ENCODE measurements at regions not wholly inside any gene's neighbourhood (a gene's known extent, or its start where the extent isn't known, plus 50 kb on each side); places are given as distances from the start of the nearest gene placed in this dataset.

DNA sequence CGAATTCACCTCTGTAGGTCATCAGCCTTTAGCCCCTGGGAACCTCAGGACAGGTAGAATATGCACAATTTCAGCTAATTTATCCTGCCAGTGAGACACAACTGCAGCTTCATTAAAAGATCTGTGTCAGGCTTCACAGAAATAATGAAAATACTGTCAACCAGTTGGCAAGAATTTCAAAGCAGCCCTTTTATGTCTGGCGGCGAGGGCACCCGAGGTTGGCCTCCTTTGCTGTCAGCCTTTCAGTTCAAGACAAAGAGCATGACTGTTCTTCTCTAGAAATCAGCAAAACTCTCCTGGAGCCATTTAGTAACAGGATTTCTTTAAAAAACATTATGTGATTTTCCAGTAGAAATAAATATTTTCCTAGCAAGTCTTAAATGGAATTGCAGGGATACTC lies 75.9 kb downstream of the BBS10 start:
- CTCF ChIA-PET: no interaction called here
- Histone ChIP-seq H3K27ac (ENCODE audit: low read length) (no peak overlapping the region), H3K36me3 (ENCODE audit: control insufficient read depth, insufficient read depth, low read length) (no peaks in the 10 kb centered on the region), H3K4me3 (ENCODE audit: low read depth in 2 of 2, low read length in 2 of 2) (no peak overlapping the region), H3K4me1 (ENCODE audit: control insufficient read depth, insufficient read depth, low read length) (no peaks in the 10 kb centered on the region), H3K27me3 (ENCODE audit: control insufficient read depth, insufficient read depth, low read length) (no peaks in the 10 kb centered on the region), H3K9me3 (ENCODE audit: control insufficient read depth, insufficient read depth, low read depth, low read length) (no peaks in the 10 kb centered on the region)
- intact Hi-C loops (cut with micrococcal nuclease; ENCODE audit: unreplicated experiment) (no loop called here), in situ Hi-C loops (cut with HindIII; ENCODE audit: low pct_unique_long_range_greater_than_20kb, low sequenced_read_pairs) (no loop called here)
- POLR2A ChIA-PET: no interaction called here
- no TSS peak for BruUV-seq (replicated peaks)
- no peak for DNase-seq (ENCODE audit: low read depth, low spot score)
- ATAC-seq: no peak
- TF ChIP-seq POLR2AphosphoS5 (IDR thresholded peaks at IDR 0.05; ENCODE audit: low read depth, low read length) (no peak), CTCF (IDR thresholded peaks at IDR 0.05) (no peak), TCF7L2 (IDR thresholded peaks at IDR 0.05; ENCODE audit: low read depth, low read length) (no peak), SIN3A (IDR thresholded peaks at IDR 0.05; ENCODE audit: borderline replicate concordance, insufficient read depth, low read depth, low read length) (no peak)
- TF ChIP-seq, protein P1, sequence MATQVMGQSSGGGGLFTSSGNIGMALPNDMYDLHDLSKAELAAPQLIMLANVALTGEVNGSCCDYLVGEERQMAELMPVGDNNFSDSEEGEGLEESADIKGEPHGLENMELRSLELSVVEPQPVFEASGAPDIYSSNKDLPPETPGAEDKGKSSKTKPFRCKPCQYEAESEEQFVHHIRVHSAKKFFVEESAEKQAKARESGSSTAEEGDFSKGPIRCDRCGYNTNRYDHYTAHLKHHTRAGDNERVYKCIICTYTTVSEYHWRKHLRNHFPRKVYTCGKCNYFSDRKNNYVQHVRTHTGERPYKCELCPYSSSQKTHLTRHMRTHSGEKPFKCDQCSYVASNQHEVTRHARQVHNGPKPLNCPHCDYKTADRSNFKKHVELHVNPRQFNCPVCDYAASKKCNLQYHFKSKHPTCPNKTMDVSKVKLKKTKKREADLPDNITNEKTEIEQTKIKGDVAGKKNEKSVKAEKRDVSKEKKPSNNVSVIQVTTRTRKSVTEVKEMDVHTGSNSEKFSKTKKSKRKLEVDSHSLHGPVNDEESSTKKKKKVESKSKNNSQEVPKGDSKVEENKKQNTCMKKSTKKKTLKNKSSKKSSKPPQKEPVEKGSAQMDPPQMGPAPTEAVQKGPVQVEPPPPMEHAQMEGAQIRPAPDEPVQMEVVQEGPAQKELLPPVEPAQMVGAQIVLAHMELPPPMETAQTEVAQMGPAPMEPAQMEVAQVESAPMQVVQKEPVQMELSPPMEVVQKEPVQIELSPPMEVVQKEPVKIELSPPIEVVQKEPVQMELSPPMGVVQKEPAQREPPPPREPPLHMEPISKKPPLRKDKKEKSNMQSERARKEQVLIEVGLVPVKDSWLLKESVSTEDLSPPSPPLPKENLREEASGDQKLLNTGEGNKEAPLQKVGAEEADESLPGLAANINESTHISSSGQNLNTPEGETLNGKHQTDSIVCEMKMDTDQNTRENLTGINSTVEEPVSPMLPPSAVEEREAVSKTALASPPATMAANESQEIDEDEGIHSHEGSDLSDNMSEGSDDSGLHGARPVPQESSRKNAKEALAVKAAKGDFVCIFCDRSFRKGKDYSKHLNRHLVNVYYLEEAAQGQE (IDR thresholded peaks at IDR 0.05; ENCODE audit: insufficient read depth in 1 of 2, low read depth in 2 of 2, low read length in 1 of 2): no peak

- Histone ChIP-seq H3K27ac (ENCODE audit: low read length) (no peak overlapping the region), H3K36me3 (ENCODE audit: control insufficient read depth, insufficient read depth, low read length) (no peaks in the 10 kb centered on the region), H3K4me3 (ENCODE audit: low read depth in 2 of 2, low read length in 2 of 2) (no peak overlapping the region), H3K9me3 (ENCODE audit: control insufficient read depth, insufficient read depth, low read depth, low read length) (no peaks in the 10 kb centered on the region), H3K27me3 (ENCODE audit: control insufficient read depth, insufficient read depth, low read length) (no peaks in the 10 kb centered on the region), H3K4me1 (ENCODE audit: control insufficient read depth, insufficient read depth, low read length) (no peaks in the 10 kb centered on the region)
- ChIA-PET POLR2A (no interaction called here), CTCF (no interaction called here)
- no TSS peak for BruUV-seq (replicated peaks)
- DNase-seq (ENCODE audit: low read depth, low spot score) (no peak), ATAC-seq (no peak)
- in situ Hi-C loops (cut with HindIII; ENCODE audit: low pct_unique_long_range_greater_than_20kb, low sequenced_read_pairs) (no loop called here), intact Hi-C loops (cut with micrococcal nuclease; ENCODE audit: unreplicated experiment) (no loop called here)
- TF ChIP-seq POLR2AphosphoS5 (IDR thresholded peaks at IDR 0.05; ENCODE audit: low read depth, low read length): no peak
- TF ChIP-seq, protein P1 (IDR thresholded peaks at IDR 0.05; ENCODE audit: insufficient read depth in 1 of 2, low read depth in 2 of 2, low read length in 1 of 2): no peak
- no peak for TF ChIP-seq TCF7L2 (IDR thresholded peaks at IDR 0.05; ENCODE audit: low read depth, low read length)
- no peak for TF ChIP-seq SIN3A (IDR thresholded peaks at IDR 0.05; ENCODE audit: borderline replicate concordance, insufficient read depth, low read depth, low read length)
- TF ChIP-seq CTCF (IDR thresholded peaks at IDR 0.05): no peak
These were observed 77.4 kb downstream of the BBS10 start for GRCh38 chr12:76270657-76271358.

Data from Panc1 (cell line).